ELF-1 (cell line): ENCODE measurements at regions not wholly inside any gene's neighbourhood (a gene's known extent, or its start where the extent isn't known, plus 50 kb on each side); places are given as distances from the start of the nearest gene placed in this dataset.

Experiments
- DNase-seq: peaks from one replicate; pipeline ENCODE4 v3.0.0-alpha.2; 2016; ENCODE audit warnings: low read depth, low spot score

DNA sequence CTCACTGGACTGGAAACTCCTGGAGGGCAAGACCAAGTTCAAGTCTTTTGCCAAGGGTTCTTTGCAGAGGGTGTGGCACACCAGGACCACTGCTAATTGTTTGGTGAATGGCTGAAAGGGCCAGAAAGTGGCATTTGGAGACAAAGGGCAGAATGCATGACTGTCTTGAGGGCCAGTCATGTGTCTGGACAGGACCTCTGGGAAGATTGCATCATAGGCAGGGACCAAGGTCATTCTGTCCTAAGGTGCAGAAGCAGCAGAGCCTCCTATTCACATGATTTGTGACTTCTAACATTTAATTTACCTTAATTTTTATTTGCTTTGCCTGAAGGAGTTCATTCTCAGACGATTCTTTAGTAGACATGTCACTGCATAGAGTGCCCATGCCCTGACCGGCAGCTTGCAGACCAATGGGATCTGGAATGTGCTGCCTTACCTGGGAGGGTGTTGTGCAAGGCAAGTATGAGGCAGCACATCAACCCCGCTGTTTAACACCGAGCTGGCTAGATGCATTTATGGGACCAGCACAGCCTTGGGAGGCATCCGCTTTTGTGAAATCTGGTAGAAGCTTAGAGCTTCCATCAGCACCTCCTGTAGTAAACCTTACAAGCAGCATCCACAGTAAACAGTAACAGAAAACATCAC, 62.3 kb upstream of the MAF start:
- no peak for DNase-seq

DNA sequence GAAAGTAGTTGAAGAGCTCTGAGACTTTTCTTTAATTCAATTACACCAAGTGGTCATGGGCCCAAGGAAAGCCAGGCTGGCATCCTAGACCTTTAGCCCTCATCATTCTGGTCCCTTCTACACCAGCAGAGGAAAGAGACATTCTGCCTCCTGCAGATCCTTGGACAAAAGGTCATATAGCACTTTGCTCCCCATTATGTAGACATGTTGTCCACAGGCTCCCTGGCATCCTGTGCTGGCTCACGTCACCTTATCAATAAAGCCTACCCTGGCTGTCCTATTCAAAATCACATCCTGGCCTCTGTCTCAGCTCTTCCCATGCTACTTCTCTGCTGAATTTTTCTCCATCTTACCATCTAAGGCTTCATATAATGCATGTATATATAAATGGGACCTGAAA, 61.6 kb upstream of the MAF start:
- DNase-seq = no peak

- DNase-seq = no peak
These were observed 61.0 kb upstream of the MAF start for GRCh38 chr16:79661578-79661977.

GRCh38 chr16:79659344-79659743, 58.8 kb upstream of the MAF start:
- no peak for DNase-seq

GRCh38 chr16:79658301-79659033, 57.9 kb upstream of the MAF start:
- no peak for DNase-seq

DNA sequence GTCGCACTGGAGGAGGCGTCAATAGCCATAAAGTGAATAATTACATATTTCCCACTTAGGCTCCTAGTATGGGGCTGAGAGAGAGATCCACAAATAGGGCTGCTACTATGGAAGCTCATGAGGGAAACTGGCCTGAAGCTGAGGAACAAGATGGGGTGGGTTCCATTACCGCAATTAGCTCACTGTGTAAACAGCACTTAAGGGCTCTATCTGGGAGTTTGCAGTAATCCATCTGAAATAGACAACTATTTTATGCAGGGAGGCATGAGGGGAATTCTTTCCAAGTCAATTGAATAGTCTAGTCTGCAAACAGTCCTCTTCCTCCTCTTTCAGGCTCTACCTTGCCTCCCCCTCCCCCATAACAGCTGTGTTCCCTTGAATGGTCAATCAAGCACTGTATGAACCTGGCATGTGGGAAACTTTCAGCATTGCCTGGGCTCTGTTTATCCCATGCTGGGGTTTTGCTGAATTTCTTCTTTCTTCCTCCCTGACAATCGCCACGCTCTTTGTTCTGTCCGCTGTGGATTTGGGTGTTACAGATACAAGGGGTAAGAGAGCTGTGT, 56.1 kb upstream of the MAF start:
- DNase-seq = peak; percentile 46

- DNase-seq = peak; percentile 28
These were observed 52.9 kb upstream of the MAF start for GRCh38 chr16:79653373-79653891.

- DNase-seq = no peak
These were observed 50.8 kb upstream of the MAF start for GRCh38 chr16:79651363-79651762.
